ENCODE measurements at regions not wholly inside any gene's neighbourhood (a gene's known extent, or its start where the extent isn't known, plus 50 kb on each side); places are given as distances from the start of the nearest gene placed in this dataset.

DNA sequence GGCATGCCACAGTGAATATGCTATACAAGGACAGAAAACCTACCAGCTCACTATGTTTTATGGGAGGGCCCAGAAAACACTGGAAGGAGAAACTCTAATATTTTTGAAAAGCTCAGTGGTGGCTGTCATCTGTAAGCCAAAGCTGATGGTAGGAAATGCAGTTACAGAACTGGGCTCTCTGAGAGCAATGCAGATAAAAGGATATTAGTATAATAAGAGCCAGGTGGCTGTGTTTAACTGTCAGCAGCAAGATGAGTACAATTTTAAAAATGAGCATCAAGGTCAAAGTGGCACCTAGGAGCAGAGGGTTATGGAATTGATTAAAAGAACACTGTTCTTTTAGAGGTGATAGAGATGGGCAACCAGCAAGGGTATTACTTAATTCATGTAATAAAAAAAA is 345.0 kb downstream of the NDFIP2 start:
- no peak overlapping the region for H3K4me3 ChIP-seq
- H3K9me3 ChIP-seq = no peaks in the 10 kb centered on the region
- no peaks in the 10 kb centered on the region for H3K27me3 ChIP-seq
- H3K27ac ChIP-seq = no peak overlapping the region
- H3K4me1 ChIP-seq = no peaks in the 10 kb centered on the region
- H3K36me3 ChIP-seq = no peaks in the 10 kb centered on the region
- TF ChIP-seq POLR2AphosphoS5 (IDR thresholded peaks at IDR 0.05) (no peak), POLR2A (IDR thresholded peaks at IDR 0.05) (no peak), EP300 (IDR thresholded peaks at IDR 0.05) (no peak)
- TF ChIP-seq, protein P1, sequence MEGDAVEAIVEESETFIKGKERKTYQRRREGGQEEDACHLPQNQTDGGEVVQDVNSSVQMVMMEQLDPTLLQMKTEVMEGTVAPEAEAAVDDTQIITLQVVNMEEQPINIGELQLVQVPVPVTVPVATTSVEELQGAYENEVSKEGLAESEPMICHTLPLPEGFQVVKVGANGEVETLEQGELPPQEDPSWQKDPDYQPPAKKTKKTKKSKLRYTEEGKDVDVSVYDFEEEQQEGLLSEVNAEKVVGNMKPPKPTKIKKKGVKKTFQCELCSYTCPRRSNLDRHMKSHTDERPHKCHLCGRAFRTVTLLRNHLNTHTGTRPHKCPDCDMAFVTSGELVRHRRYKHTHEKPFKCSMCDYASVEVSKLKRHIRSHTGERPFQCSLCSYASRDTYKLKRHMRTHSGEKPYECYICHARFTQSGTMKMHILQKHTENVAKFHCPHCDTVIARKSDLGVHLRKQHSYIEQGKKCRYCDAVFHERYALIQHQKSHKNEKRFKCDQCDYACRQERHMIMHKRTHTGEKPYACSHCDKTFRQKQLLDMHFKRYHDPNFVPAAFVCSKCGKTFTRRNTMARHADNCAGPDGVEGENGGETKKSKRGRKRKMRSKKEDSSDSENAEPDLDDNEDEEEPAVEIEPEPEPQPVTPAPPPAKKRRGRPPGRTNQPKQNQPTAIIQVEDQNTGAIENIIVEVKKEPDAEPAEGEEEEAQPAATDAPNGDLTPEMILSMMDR (IDR thresholded peaks at IDR 0.05) = no peak
- ATAC-seq = no peak

DNA sequence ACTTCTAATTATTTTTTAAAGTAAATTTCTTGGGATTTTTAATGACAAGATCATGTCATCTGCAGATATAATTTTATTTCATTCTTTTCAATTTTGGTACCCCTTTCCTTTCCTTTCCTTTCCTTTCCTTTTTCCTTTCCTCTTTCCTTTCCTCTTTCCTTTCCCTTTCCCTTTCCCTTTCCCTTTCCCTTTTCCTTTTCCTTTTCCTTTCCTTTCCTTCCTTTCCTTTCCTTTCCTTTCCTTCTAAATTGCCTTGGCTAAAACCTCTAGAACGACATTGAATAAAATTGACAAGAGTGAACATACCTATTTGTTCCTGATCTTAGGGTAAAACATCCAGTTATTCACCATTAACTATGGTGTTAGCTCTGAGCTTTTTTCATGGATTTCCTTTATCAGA is 334.1 kb downstream of the NDFIP2 start:
- 94 to 100% methylated on average over 1 of the region's 1 CpG for WGBS, 2 donors (ENCODE audit: low coverage in 1 of 2)
- H3K27ac ChIP-seq = no peak overlapping the region

DNA sequence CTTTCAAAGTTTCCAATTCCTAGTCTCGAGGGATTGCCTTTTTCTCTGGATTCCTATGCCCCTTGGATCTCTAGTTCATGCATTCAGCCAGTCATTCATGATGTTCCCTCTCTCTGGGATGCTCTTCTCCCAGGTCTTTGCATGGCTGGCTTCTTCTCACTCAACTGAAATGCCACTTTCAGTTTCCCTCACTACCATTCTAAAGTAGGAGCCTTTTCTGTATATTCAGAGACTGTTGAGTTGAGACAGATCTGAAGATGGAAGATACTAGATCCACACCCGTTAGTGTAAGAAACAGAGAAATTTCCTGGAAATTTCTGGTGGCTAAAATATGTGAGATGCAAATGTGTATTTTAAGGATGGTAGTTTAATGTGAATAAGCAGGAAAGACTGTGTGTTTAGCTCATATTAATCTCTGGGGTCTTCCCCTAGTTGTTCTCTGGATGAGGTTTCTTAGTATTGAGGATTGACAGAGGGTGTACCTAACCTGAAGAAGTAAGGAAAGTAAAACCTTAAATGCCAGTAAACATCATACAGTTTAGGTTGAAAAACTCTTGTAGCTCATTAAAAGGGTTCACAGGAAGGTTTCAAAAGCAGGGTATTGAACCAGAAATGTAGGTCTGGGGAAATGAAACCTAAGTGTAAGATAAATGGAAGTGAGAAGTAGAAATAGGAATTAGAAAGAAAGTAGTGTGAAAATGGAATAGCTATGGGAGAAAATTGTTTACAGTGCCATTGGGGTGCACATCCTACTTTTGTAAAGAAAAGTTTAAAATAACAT is 331.3 kb downstream of the NDFIP2 start:
- Histone ChIP-seq H3K27me3 (no peaks in the 10 kb centered on the region), H3K4me3 (no peak overlapping the region), H3K9me3 (no peaks in the 10 kb centered on the region), H3K27ac (no peak overlapping the region), H3K36me3 (no peaks in the 10 kb centered on the region), H3K4me1 (no peaks in the 10 kb centered on the region)
- WGBS, 2 donors (ENCODE audit: low coverage in 1 of 2) = 80 to 83% methylated on average over 1 to 2 of the region's 2 CpGs
- TF ChIP-seq POLR2AphosphoS5 (IDR thresholded peaks at IDR 0.05) = no peak
- TF ChIP-seq, protein P1 (IDR thresholded peaks at IDR 0.05) = no peak
- TF ChIP-seq POLR2A (IDR thresholded peaks at IDR 0.05) = no peak
- TF ChIP-seq EP300 (IDR thresholded peaks at IDR 0.05) = no peak
- no peak for ATAC-seq

More for the DNA sequence above, 334.1 kb downstream of the NDFIP2 start:
- Histone ChIP-seq H3K27me3 (no peaks in the 10 kb centered on the region), H3K4me3 (no peak overlapping the region), H3K9me3 (no peaks in the 10 kb centered on the region), H3K36me3 (no peaks in the 10 kb centered on the region), H3K4me1 (no peaks in the 10 kb centered on the region)
- no peak for ATAC-seq
- TF ChIP-seq EP300 (IDR thresholded peaks at IDR 0.05) = no peak
- TF ChIP-seq POLR2A (IDR thresholded peaks at IDR 0.05) = no peak
- TF ChIP-seq, protein P1 (IDR thresholded peaks at IDR 0.05) = no peak
- TF ChIP-seq POLR2AphosphoS5 (IDR thresholded peaks at IDR 0.05) = no peak

DNA sequence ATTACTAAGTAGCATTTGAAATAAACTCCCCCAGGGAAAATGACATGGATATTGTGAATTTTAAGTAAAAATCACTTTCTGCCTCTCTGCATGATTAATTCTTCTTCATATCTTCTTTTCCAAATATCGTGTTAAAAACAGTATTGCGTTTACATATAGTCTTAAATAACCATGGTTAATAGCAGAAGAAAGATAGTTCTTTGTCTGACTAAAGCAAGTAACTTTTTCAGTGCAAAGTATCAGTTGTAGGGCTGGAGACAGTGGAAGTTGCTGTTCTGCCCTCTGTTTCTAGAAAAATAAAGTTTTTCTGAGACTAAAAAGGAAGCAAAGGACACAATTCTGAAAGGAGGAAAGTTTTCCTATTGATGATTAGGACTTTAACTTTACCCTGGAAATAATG is 330.2 kb downstream of the NDFIP2 start:
- ATAC-seq = no peak
- no peak overlapping the region for H3K27ac ChIP-seq
- no peaks in the 10 kb centered on the region for H3K27me3 ChIP-seq
- H3K4me1 ChIP-seq = no peaks in the 10 kb centered on the region
- TF ChIP-seq POLR2AphosphoS5 (IDR thresholded peaks at IDR 0.05) = no peak
- TF ChIP-seq POLR2A (IDR thresholded peaks at IDR 0.05) = no peak
- TF ChIP-seq, protein P1 (IDR thresholded peaks at IDR 0.05) = no peak
- no peak for TF ChIP-seq EP300 (IDR thresholded peaks at IDR 0.05)
- WGBS, 2 donors (ENCODE audit: low coverage in 1 of 2) = 33% methylated on average over 2 of the region's 2 CpGs
- H3K4me3 ChIP-seq = no peak overlapping the region
- H3K9me3 ChIP-seq = no peaks in the 10 kb centered on the region
- H3K36me3 ChIP-seq = no peaks in the 10 kb centered on the region

DNA sequence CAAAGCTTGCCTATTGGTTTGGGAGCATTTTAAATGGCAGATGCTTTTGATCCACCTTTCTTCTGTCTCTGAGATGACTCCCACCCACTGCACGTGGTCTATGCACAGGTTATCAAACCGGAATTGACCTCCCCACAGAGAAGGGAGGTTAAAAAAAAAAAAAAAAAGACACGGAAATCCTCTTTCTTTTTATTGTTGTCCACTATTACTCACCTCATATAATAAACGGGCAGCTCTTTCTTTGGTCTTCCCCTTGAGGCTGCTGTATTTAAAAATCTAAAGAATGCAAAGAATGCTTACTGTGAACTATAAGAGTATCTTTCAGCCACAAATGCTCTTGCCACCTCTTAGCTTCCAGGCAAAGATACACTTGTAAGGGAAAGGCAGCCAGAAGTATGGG is 329.7 kb downstream of the NDFIP2 start:
- ATAC-seq = no peak
- H3K36me3 ChIP-seq = no peaks in the 10 kb centered on the region

More for the DNA sequence above, 329.7 kb downstream of the NDFIP2 start:
- Histone ChIP-seq H3K9me3 (no peaks in the 10 kb centered on the region), H3K27ac (no peak overlapping the region), H3K4me1 (no peaks in the 10 kb centered on the region), H3K27me3 (no peaks in the 10 kb centered on the region), H3K4me3 (no peak overlapping the region)
- 25 to 28% methylated on average over 4 of the region's 4 CpGs for WGBS, 2 donors (ENCODE audit: low coverage in 1 of 2)
- TF ChIP-seq, protein P1 (IDR thresholded peaks at IDR 0.05) = no peak
- no peak for TF ChIP-seq EP300 (IDR thresholded peaks at IDR 0.05)
- no peak for TF ChIP-seq POLR2AphosphoS5 (IDR thresholded peaks at IDR 0.05)
- no peak for TF ChIP-seq POLR2A (IDR thresholded peaks at IDR 0.05)

Measured in gastroesophageal sphincter (tissue), 4 donors.